GM23338 (cell line): ENCODE measurements at regions not wholly inside any gene's neighbourhood (a gene's known extent, or its start where the extent isn't known, plus 50 kb on each side); places are given as distances from the start of the nearest gene placed in this dataset.

Source experiments
- ATAC-seq: fragments of 200-7000 bp; cut with Tn5 transposase; 3 replicates; pipeline ENCODE4 v1.9.1; 2020
- DNase-seq: peaks from one replicate; pipeline ENCODE4 v3.0.0-alpha.2; 2015; ENCODE audit warnings: low spot score
- H2AFZ ChIP-seq: fragments of 200-600 bp; sonication (generic); 2 replicates; pipeline ENCODE4 v1.8.0; 2016; ENCODE audit warnings: antibody characterized with exemption, mild to moderate bottlenecking, moderate library complexity
- H3F3A ChIP-seq: fragments of 200-600 bp; sonication (generic); replicated peaks from 2 replicates; pipeline ENCODE4 v1.8.0; 2017; ENCODE audit warnings: antibody characterized with exemption, mixed run types, low read depth
- H3K27ac ChIP-seq: fragments of 200-600 bp; sonication (generic); 2 replicates; pipeline ENCODE4 v1.6.1; 2016; ENCODE audit warnings: low read depth
- H3K27me3 ChIP-seq: fragments of 200-600 bp; sonication (generic); 2 replicates; pipeline ENCODE4 v1.8.0; 2016; ENCODE audit warnings: mild to moderate bottlenecking, mixed run types, moderate library complexity; ENCODE audit not compliant: insufficient read depth
- H3K36me3 ChIP-seq: fragments of 200-600 bp; sonication (generic); 2 replicates; pipeline ENCODE4 v1.8.0; 2016; ENCODE audit warnings: mild to moderate bottlenecking; ENCODE audit not compliant: insufficient read depth
- H3K4me1 ChIP-seq: fragments of 200-600 bp; sonication (generic); 2 replicates; pipeline ENCODE4 v1.8.0; 2016; ENCODE audit warnings: mild to moderate bottlenecking, moderate library complexity; ENCODE audit not compliant: insufficient read depth
- H3K4me2 ChIP-seq: fragments of 200-600 bp; sonication (generic); 2 replicates; pipeline ENCODE4 v1.7.1; 2017; ENCODE audit warnings: mixed run types
- H3K4me3 ChIP-seq: fragments of 200-600 bp; sonication (generic); 2 replicates; pipeline ENCODE4 v1.6.1; 2016; ENCODE audit warnings: mixed run types
- H3K79me2 ChIP-seq: fragments of 200-600 bp; sonication (generic); replicated peaks from 2 replicates; pipeline ENCODE4 v1.8.0; 2017; ENCODE audit warnings: mild to moderate bottlenecking; ENCODE audit not compliant: insufficient read depth
- H3K9me2 ChIP-seq: fragments of 200-600 bp; sonication (generic); 2 replicates; pipeline ENCODE4 v1.8.0; 2017; ENCODE audit not compliant: insufficient read depth
- H4K20me1 ChIP-seq: fragments of 200-600 bp; sonication (generic); replicated peaks from 2 replicates; pipeline ENCODE4 v1.8.0; 2017; ENCODE audit warnings: mild to moderate bottlenecking; ENCODE audit not compliant: insufficient read depth
- H3K27ac Mint-ChIP-seq: 2 replicates; pipeline ENCODE4 v1.8.0; 2020; ENCODE audit warnings: inconsistent platforms, mild to moderate bottlenecking, moderate library complexity, mixed read lengths
- H3K27me3 Mint-ChIP-seq: 3 replicates; pipeline ENCODE4 v1.8.0; 2022; ENCODE audit warnings: low read depth, mild to moderate bottlenecking, moderate library complexity, mixed read lengths, inconsistent platforms; ENCODE audit not compliant: insufficient read depth, poor library complexity
- H3K36me3 Mint-ChIP-seq: 3 replicates; pipeline ENCODE4 v1.8.0; 2021; ENCODE audit warnings: low read depth, mild to moderate bottlenecking, inconsistent platforms, moderate library complexity, mixed read lengths
- H3K4me1 Mint-ChIP-seq: 3 replicates; pipeline ENCODE4 v1.8.0; 2020; ENCODE audit warnings: mild to moderate bottlenecking, inconsistent platforms, mixed read lengths
- H3K4me3 Mint-ChIP-seq: 3 replicates; pipeline ENCODE4 v1.8.0; 2021; ENCODE audit warnings: moderate library complexity, mild to moderate bottlenecking, inconsistent platforms, mixed read lengths
- H3K9me3 Mint-ChIP-seq: 3 replicates; pipeline ENCODE4 v1.8.0; 2020; ENCODE audit warnings: moderate library complexity, mild to moderate bottlenecking, inconsistent platforms, mixed read lengths
- CREB1 ChIP-seq: fragments of 250-450 bp; sonication (Bioruptor Pico); IDR thresholded peaks from 2 replicates; pipeline ENCODE4 v1.5.0; 2020; ENCODE audit warnings: low read depth, mild to moderate bottlenecking, moderate library complexity
- CTCF ChIP-seq, 2 experiments: fragments of 200-600 bp in 1 of 2; sonication (generic) in 1 of 2; conservative IDR thresholded peaks; 2 replicates each; pipeline versions ENCODE4 v1.5.1 to v1.6.1; 2016 to 2017; ENCODE audit warnings: antibody characterized with exemption in 2 of 2, low read depth in 2 of 2, mild to moderate bottlenecking in 2 of 2, moderate library complexity in 1 of 2
- ETS1 ChIP-seq: IDR thresholded peaks from 2 replicates; pipeline ENCODE4 v1.6.1; 2016; ENCODE audit warnings: antibody characterized with exemption
- EZH2 ChIP-seq: fragments of 200-600 bp; sonication (generic); IDR thresholded peaks from one replicate; pipeline ENCODE4 v1.8.0; 2017; ENCODE audit warnings: antibody characterized with exemption, mild to moderate bottlenecking, low read depth; ENCODE audit not compliant: unreplicated experiment
- EZH2phosphoT487 ChIP-seq: fragments of 200-600 bp; sonication (generic); IDR thresholded peaks from one replicate; pipeline ENCODE4 v1.8.1; 2018; ENCODE audit warnings: antibody characterized with exemption; ENCODE audit not compliant: unreplicated experiment
- NANOG ChIP-seq: IDR thresholded peaks from 2 replicates; pipeline ENCODE4 v1.6.1; 2016; ENCODE audit warnings: antibody characterized with exemption, borderline replicate concordance
- POLR2AphosphoS5 ChIP-seq: IDR thresholded peaks from 2 replicates; pipeline ENCODE4 v1.6.1; 2016; ENCODE audit warnings: antibody characterized with exemption, low read depth
- STAT1 ChIP-seq: IDR thresholded peaks from one replicate; pipeline ENCODE4 v1.6.1; 2016; ENCODE audit warnings: antibody characterized with exemption; ENCODE audit not compliant: unreplicated experiment
- ZNF114 ChIP-seq: fragments of 250-450 bp; sonication (Bioruptor Pico); IDR thresholded peaks from 2 replicates; pipeline ENCODE4 v1.5.0; 2020; ENCODE audit warnings: mild to moderate bottlenecking, moderate library complexity
- ZNF331 ChIP-seq: fragments of 250-450 bp; sonication (Bioruptor Pico); IDR thresholded peaks from 2 replicates; pipeline ENCODE4 v1.5.0; 2020; ENCODE audit warnings: low read depth, mild to moderate bottlenecking, moderate library complexity
- TF ChIP-seq, protein P1 (sequence below): IDR thresholded peaks from one replicate; pipeline ENCODE4 v1.6.1; 2018; ENCODE audit warnings: antibody characterized with exemption; ENCODE audit not compliant: unreplicated experiment

DNA sequence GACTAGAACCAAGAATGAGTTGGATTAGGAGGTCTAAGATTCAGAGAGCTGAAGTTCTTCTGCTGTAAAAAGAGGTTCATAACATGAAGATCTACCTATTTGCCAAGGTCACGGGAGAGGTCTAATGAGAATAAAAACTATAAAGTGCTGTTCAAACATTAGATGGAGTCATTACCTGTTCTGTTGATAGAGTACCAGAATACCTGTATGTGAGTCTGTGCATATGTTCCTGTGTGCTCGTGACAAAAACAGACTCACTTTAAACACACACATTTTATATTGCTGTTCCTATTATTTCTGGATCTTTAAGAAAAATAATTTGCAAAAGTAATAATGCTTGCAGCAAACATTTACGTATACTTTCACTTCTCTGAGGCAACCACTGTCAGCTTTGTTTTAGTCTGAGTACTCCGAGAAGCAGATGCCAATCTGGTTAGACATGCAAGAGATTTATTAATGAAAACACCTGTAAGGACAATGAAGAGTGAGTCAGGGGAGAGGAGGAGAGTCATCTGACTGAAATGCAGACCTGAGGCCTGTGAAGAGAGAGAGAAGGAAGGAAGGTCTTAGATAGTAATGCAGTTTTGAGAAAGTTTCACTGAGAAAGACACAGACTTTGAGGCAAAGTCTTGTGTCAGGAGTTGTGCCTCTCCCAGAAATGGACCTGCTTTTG lies 221.2 kb downstream of the SQOR start:
- Histone ChIP-seq H3K9me2 (peaks cover 9% of the 10 kb centered on the region), H3K4me1 (no peaks in the 10 kb centered on the region), H2AFZ (no peak overlapping the region), H3K4me2 (no peak overlapping the region), H3K79me2 (no peaks in the 10 kb centered on the region), H3K4me3 (no peak overlapping the region), H3K36me3 (no peaks in the 10 kb centered on the region), H3F3A (no peaks in the 10 kb centered on the region), H3K27ac (no peak overlapping the region), H4K20me1 (no peaks in the 10 kb centered on the region), H3K27me3 (no peaks in the 10 kb centered on the region)
- Mint-ChIP-seq H3K27ac (no peak overlapping the region), H3K4me1 (no peaks in the 10 kb centered on the region), H3K27me3 (peaks cover 3% of the 10 kb centered on the region), H3K9me3 (peaks cover 82% of the 10 kb centered on the region), H3K4me3 (no peak overlapping the region), H3K36me3 (peaks cover 25% of the 10 kb centered on the region; the same call in 2 of the 3 replicates)
- DNase-seq (no peak), ATAC-seq (no peak)
- no peak for TF ChIP-seq NANOG
- TF ChIP-seq EZH2: no peak
- TF ChIP-seq EZH2phosphoT487: no peak
- TF ChIP-seq ETS1: no peak
- no peak for TF ChIP-seq ZNF331 (CRISPR knock-in tag)
- TF ChIP-seq STAT1: no peak
- no peak for TF ChIP-seq ZNF114 (CRISPR knock-in tag)
- no peak for TF ChIP-seq POLR2AphosphoS5
- no peak for TF ChIP-seq CTCF (conservative IDR thresholded peaks at IDR 0.05; ENCODE audit: low read depth in 2 of 2)
- TF ChIP-seq, protein P1, sequence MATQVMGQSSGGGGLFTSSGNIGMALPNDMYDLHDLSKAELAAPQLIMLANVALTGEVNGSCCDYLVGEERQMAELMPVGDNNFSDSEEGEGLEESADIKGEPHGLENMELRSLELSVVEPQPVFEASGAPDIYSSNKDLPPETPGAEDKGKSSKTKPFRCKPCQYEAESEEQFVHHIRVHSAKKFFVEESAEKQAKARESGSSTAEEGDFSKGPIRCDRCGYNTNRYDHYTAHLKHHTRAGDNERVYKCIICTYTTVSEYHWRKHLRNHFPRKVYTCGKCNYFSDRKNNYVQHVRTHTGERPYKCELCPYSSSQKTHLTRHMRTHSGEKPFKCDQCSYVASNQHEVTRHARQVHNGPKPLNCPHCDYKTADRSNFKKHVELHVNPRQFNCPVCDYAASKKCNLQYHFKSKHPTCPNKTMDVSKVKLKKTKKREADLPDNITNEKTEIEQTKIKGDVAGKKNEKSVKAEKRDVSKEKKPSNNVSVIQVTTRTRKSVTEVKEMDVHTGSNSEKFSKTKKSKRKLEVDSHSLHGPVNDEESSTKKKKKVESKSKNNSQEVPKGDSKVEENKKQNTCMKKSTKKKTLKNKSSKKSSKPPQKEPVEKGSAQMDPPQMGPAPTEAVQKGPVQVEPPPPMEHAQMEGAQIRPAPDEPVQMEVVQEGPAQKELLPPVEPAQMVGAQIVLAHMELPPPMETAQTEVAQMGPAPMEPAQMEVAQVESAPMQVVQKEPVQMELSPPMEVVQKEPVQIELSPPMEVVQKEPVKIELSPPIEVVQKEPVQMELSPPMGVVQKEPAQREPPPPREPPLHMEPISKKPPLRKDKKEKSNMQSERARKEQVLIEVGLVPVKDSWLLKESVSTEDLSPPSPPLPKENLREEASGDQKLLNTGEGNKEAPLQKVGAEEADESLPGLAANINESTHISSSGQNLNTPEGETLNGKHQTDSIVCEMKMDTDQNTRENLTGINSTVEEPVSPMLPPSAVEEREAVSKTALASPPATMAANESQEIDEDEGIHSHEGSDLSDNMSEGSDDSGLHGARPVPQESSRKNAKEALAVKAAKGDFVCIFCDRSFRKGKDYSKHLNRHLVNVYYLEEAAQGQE: no peak
- no peak for TF ChIP-seq CREB1 (CRISPR knock-in tag)
